ENCODE measurements at regions not wholly inside any gene's neighbourhood (a gene's known extent, or its start where the extent isn't known, plus 50 kb on each side); places are given as distances from the start of the nearest gene placed in this dataset.
"Not testable (repeated sequence)": the region's sequence is repeated elsewhere in the genome, so short reads cannot be mapped to it uniquely, and the experiment has no call there.

GRCh38 chr1:172845371-172845770 lies 186.5 kb downstream of the FASLG start:
- no peak overlapping the region for H3K4me3 ChIP-seq

GRCh38 chr1:172845865-172846264 lies 187.0 kb downstream of the FASLG start:
- Histone ChIP-seq H3K36me3 (no peaks in the 10 kb centered on the region), H3K27me3 (no peaks in the 10 kb centered on the region), H3K4me1 (no peaks in the 10 kb centered on the region), H3K9me3 (no peaks in the 10 kb centered on the region), H3K4me3 (no peak overlapping the region), H3K27ac (no peak overlapping the region)
- no peak for DNase-seq
- TF ChIP-seq CTCF (IDR thresholded peaks at IDR 0.05) (no peak), POLR2A (IDR thresholded peaks at IDR 0.05) (no peak)
- intact Hi-C loops (cut with DNase I; ENCODE audit: low total_unique reads) = no loop called here

More at GRCh38 chr1:172845371-172845770, 186.5 kb downstream of the FASLG start:
- no peaks in the 10 kb centered on the region for H3K27me3 ChIP-seq
- intact Hi-C loops (cut with DNase I; ENCODE audit: low total_unique reads) = no loop called here
- no peaks in the 10 kb centered on the region for H3K4me1 ChIP-seq
- H3K36me3 ChIP-seq = no peaks in the 10 kb centered on the region
- no peak overlapping the region for H3K27ac ChIP-seq
- H3K9me3 ChIP-seq = no peaks in the 10 kb centered on the region
- TF ChIP-seq CTCF (IDR thresholded peaks at IDR 0.05) (no peak), POLR2A (IDR thresholded peaks at IDR 0.05) (no peak)
- no peak for DNase-seq

- H3K27me3 ChIP-seq; intact Hi-C loops (cut with DNase I; ENCODE audit: low total_unique reads); DNase-seq; H3K4me3 ChIP-seq; H3K27ac ChIP-seq; H3K4me1 ChIP-seq; H3K36me3 ChIP-seq; H3K9me3 ChIP-seq: not testable (repeated sequence)
These were observed 188.9 kb downstream of the FASLG start for GRCh38 chr1:172847814-172848213.

- no peaks in the 10 kb centered on the region for H3K27me3 ChIP-seq
- H3K4me1 ChIP-seq = no peaks in the 10 kb centered on the region
- no peak for DNase-seq
- no peaks in the 10 kb centered on the region for H3K36me3 ChIP-seq
- no peak overlapping the region for H3K27ac ChIP-seq
- intact Hi-C loops (cut with DNase I; ENCODE audit: low total_unique reads) = no loop called here
- no peak overlapping the region for H3K4me3 ChIP-seq
- TF ChIP-seq POLR2A (IDR thresholded peaks at IDR 0.05) (no peak), CTCF (IDR thresholded peaks at IDR 0.05) (no peak)
- H3K9me3 ChIP-seq = no peaks in the 10 kb centered on the region
These were observed 190.8 kb downstream of the FASLG start for GRCh38 chr1:172849653-172850052.

- no peak for DNase-seq
- H3K27ac ChIP-seq = no peak overlapping the region
- no peaks in the 10 kb centered on the region for H3K36me3 ChIP-seq
- no peaks in the 10 kb centered on the region for H3K9me3 ChIP-seq
- TF ChIP-seq CTCF (IDR thresholded peaks at IDR 0.05) (no peak), POLR2A (IDR thresholded peaks at IDR 0.05) (no peak)
- intact Hi-C loops (cut with DNase I; ENCODE audit: low total_unique reads) = no loop called here
- no peak overlapping the region for H3K4me3 ChIP-seq
- H3K27me3 ChIP-seq = no peaks in the 10 kb centered on the region
- H3K4me1 ChIP-seq = no peaks in the 10 kb centered on the region
These were observed 192.2 kb downstream of the FASLG start for GRCh38 chr1:172851077-172851476.

- no peaks in the 10 kb centered on the region for H3K27me3 ChIP-seq
- H3K4me1 ChIP-seq = no peaks in the 10 kb centered on the region
- no peak overlapping the region for H3K27ac ChIP-seq
- TF ChIP-seq CTCF (IDR thresholded peaks at IDR 0.05) (no peak), POLR2A (IDR thresholded peaks at IDR 0.05) (no peak)
- intact Hi-C loops (cut with DNase I; ENCODE audit: low total_unique reads) = no loop called here
- no peaks in the 10 kb centered on the region for H3K9me3 ChIP-seq
- no peak for DNase-seq
- no peaks in the 10 kb centered on the region for H3K36me3 ChIP-seq
- H3K4me3 ChIP-seq = no peak overlapping the region
These were observed 193.0 kb downstream of the FASLG start for GRCh38 chr1:172851856-172852255.

- H3K27ac ChIP-seq; H3K36me3 ChIP-seq; H3K27me3 ChIP-seq; intact Hi-C loops (cut with DNase I; ENCODE audit: low total_unique reads); H3K9me3 ChIP-seq; DNase-seq; H3K4me3 ChIP-seq; H3K4me1 ChIP-seq: not testable (repeated sequence)
These were observed 194.8 kb downstream of the TNFSF18 start for GRCh38 chr1:172855983-172856382.

All from uterus (tissue), 3 donors.